ENCODE measurements at regions not wholly inside any gene's neighbourhood (a gene's known extent, or its start where the extent isn't known, plus 50 kb on each side); places are given as distances from the start of the nearest gene placed in this dataset.

- Histone ChIP-seq H3K36me3 (no peaks in the 10 kb centered on the region), H3K27me3 (no peaks in the 10 kb centered on the region), H3K9me3 (no peaks in the 10 kb centered on the region), H3K27ac (no peak overlapping the region), H3K4me1 (no peaks in the 10 kb centered on the region), H3K4me3 (no peak overlapping the region)
- no peak for TF ChIP-seq EP300 (IDR thresholded peaks at IDR 0.05)
- TF ChIP-seq POLR2A (IDR thresholded peaks at IDR 0.05) = no peak
- no peak for TF ChIP-seq POLR2AphosphoS5 (IDR thresholded peaks at IDR 0.05)
- no peak for TF ChIP-seq CTCF (IDR thresholded peaks at IDR 0.05)
- WGBS, 2 donors (ENCODE audit: low coverage in 1 of 2) = 60 to 76% methylated on average over 3 to 4 of the region's 4 CpGs
- ATAC-seq = no peak
Observed at GRCh38 chr15:87639305-87640011, 617.1 kb downstream of the NTRK3 start.

- H3K9me3 ChIP-seq = no peaks in the 10 kb centered on the region
- no peaks in the 10 kb centered on the region for H3K36me3 ChIP-seq
- H3K4me3 ChIP-seq = no peak overlapping the region
- H3K27me3 ChIP-seq = no peaks in the 10 kb centered on the region
- H3K27ac ChIP-seq = no peak overlapping the region
- TF ChIP-seq EP300 (IDR thresholded peaks at IDR 0.05) (no peak), POLR2AphosphoS5 (IDR thresholded peaks at IDR 0.05) (no peak), POLR2A (IDR thresholded peaks at IDR 0.05) (no peak), CTCF (IDR thresholded peaks at IDR 0.05) (no peak)
- no peaks in the 10 kb centered on the region for H3K4me1 ChIP-seq
- ATAC-seq = no peak
- WGBS, 2 donors (ENCODE audit: low coverage in 1 of 2) = 80% methylated on average over 1 of the region's 3 CpGs; no CpG with 5 or more reads in 1 of the 2 donors
Observed at GRCh38 chr15:87638554-87639083, 617.9 kb downstream of the NTRK3 start.

GRCh38 chr15:87634361-87634760 lies 622.2 kb downstream of the NTRK3 start:
- Histone ChIP-seq H3K4me1 (no peaks in the 10 kb centered on the region), H3K9me3 (no peaks in the 10 kb centered on the region), H3K36me3 (no peaks in the 10 kb centered on the region), H3K27me3 (no peaks in the 10 kb centered on the region), H3K27ac (no peak overlapping the region), H3K4me3 (no peak overlapping the region)
- no peak for ATAC-seq
- 86% methylated on average over 1 of the region's 1 CpG; no CpG with 5 or more reads in 1 of the 2 donors for WGBS, 2 donors (ENCODE audit: low coverage in 1 of 2)
- TF ChIP-seq CTCF (IDR thresholded peaks at IDR 0.05) (no peak), POLR2AphosphoS5 (IDR thresholded peaks at IDR 0.05) (no peak), EP300 (IDR thresholded peaks at IDR 0.05) (no peak), POLR2A (IDR thresholded peaks at IDR 0.05) (no peak)

- H3K27me3 ChIP-seq = no peaks in the 10 kb centered on the region
- no peak for ATAC-seq
- 83 to 90% methylated on average over 1 of the region's 1 CpG for WGBS, 2 donors (ENCODE audit: low coverage in 1 of 2)
Observed at GRCh38 chr15:87633525-87633924, 623.0 kb downstream of the NTRK3 start.

More at GRCh38 chr15:87633525-87633924, 623.0 kb downstream of the NTRK3 start:
- Histone ChIP-seq H3K27ac (no peak overlapping the region), H3K36me3 (no peaks in the 10 kb centered on the region), H3K4me3 (no peak overlapping the region), H3K4me1 (no peaks in the 10 kb centered on the region), H3K9me3 (no peaks in the 10 kb centered on the region)
- TF ChIP-seq POLR2A (IDR thresholded peaks at IDR 0.05) = no peak
- no peak for TF ChIP-seq EP300 (IDR thresholded peaks at IDR 0.05)
- TF ChIP-seq POLR2AphosphoS5 (IDR thresholded peaks at IDR 0.05) = no peak
- TF ChIP-seq CTCF (IDR thresholded peaks at IDR 0.05) = no peak
